ENCODE measurements at regions not wholly inside any gene's neighbourhood (a gene's known extent, or its start where the extent isn't known, plus 50 kb on each side); places are given as distances from the start of the nearest gene placed in this dataset.
"Not testable (repeated sequence)": the region's sequence is repeated elsewhere in the genome, so short reads cannot be mapped to it uniquely, and the experiment has no call there.

DNA sequence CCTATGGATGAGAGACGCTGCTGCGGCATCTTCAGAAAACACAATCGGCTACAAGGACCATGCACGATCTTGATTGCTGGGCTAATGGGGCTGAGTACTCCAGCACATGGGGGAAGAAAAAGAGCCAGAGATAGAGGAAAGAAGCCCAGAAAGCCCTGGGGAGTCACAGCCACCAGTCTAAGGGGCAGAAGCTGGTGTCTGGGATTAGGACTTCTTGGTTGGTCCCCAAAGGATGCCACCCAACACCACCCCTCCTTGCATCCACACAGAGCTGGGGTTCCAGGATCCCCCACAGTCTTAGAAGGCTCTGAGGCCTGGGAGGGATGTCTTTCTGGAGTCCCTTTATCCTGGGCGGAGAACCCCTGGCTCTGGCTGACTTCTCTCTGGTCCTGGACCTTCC is 98.4 kb upstream of the TARDBP start:
- no peak for DNase-seq

DNA sequence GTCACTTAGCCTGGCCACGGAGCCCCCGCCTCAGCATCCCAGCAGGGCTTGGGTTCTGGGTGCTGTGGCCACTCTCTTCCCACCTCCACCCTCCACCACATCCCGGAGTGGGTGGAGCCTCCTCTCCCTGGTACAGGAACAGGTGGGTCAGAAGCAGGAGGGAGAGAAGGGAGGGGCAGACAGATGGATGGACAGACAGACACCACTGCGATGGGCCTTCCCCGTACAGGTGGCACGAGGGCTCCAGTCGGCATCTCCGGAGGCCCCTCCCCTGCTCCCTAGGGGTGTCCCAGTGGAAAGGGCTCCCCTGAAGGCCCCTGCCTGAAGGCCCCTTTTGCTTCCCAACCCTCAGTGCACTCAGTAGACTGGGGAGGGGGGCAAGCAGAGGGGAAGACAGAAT is 96.9 kb upstream of the TARDBP start:
- DNase-seq = no peak

DNA sequence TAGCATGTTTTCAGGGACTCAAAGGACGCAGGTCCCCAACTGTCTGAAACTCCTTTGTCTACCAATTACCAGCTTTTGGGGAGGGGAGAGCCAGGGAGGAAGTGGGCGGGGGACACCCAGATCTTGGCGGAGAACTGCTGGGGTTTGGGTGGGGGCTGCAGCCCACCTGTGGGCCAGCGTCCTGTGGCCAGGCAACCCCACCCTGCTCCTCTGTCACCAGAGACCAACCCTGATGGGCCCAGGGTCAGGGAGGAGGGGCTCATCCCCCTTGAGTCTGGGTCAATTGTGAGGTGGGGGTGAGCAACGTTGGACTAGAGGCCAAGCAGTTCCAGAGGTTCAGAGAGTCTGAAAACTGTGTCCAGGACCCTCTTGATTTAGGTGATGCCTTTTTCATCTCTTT is 96.1 kb upstream of the TARDBP start:
- no peak for DNase-seq

GRCh38 chr1:10916991-10917390 is 95.5 kb upstream of the TARDBP start:
- no peak for DNase-seq

GRCh38 chr1:10917513-10918454 is 94.7 kb upstream of the TARDBP start:
- no peak for DNase-seq

DNA sequence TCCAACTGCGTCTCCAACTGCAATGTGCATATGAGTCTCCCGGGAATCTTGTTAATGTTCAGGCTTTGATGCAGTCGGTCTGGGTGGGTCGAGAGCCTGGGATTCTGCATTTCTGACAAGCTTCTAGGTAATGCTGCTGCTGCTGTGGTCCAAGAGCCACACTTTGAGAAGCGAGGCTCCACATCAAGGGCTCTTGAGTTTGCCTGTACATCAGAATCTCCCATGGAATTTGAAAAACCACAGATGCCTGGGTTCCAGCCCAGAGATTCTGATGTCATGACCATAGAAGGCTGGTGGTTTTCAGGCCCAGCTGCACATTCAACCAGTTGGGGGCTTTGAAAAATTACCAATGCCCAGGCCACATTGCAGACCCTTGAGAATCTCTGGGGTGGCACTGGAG is 93.9 kb upstream of the TARDBP start:
- DNase-seq = no peak

DNA sequence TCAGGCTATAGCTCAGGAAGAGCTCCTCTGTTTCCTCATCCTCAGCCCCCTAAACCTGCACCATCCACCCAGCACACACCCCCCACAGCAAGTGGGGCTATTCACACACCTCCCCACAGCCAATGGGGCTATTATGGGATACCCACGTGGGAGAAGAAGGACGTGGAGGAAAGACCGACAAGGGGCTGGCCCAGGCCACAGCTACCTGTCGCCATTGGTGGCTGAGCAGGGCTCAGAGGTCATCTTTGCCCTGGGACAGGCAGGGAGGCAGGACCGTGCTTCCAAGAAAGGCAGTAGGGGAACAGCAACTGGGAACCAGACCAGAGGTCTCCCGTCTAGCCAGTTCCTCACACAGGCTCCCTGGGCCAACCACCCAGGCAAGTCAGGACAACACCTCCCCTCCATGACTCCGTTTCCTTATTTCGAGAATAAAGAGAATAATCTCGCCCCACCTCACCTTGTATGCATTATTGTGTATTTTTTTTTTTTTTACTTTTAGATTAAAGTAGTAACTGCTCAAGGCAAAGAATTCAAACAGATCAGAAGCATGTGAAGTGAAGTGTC is 92.3 kb upstream of the TARDBP start:
- no peak for DNase-seq

DNA sequence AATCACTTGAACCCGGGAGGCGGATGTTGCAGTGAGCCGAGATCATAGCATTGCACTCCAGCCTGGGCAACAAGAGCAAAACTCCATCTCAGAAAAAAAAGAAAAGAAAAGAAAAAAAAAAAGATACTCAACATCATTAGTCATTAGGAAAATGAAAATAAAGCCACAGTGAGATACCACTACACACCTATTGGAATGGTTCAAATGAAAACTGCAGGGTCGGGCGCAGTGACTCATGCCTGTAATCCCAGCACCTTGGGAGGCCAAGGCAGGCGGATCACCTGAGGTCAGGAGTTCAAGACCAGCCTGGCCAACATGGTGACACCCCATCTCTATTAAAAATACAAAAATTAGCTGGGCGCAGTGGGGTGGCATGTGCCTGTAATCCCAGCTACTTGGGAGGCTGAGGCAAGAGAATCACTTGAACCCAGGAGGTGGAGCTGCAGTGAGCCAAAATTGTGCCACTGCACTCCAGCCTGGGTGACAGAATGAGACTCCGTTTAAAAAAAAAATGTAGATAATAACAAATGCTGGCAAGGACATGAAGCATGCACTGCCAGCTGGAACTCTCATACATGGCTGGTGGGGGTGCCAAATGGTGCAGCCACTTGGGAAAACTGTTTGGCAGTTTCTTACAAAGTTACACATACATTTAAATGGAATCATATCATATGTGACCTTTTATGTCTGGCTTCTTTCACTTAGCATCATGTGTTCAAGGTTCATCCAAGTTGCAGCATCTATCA is 90.0 kb upstream of the TARDBP start:
- DNase-seq = not testable (repeated sequence)

GRCh38 chr1:10924030-10924429 is 88.4 kb upstream of the TARDBP start:
- no peak for DNase-seq

DNA sequence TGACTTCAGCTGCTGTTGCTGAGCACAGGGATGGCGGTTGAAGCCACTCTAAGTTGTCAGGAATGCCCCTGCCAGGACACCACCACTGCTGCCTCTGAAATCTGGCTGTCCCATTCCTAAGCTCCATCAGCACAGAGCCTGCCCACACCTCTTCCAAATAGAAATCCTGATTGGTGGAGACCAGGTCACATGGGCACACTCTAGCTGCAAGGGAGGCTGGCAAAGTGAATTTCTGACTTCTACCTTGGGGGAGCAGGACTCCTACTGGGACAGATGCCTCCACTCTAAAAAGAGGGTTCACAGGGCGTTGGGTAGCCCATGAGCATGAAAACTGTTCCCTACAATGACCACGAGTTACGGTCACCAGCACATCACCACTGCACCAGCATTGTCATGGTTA is 83.8 kb upstream of the TARDBP start:
- DNase-seq = no peak

DNA sequence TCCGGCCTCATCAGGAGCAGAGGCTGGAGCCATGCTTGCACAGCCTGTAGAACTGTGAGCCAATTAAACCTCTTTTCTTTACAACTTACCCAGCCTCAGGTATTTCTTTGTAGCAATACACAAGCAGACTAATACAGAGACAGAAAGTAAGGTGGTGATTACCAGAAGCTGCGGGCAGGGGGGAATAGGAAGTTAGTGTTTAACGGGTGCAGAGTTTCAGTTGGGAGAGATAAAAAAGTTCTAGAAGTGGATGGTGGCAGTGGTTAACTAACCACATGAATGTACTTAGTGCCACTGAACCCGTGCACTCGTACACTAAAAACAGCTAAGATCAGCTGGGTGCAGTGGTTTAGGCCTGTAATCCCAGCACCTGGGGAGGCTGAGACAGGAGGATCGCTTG is 80.4 kb upstream of the TARDBP start:
- DNase-seq = no peak

DNA sequence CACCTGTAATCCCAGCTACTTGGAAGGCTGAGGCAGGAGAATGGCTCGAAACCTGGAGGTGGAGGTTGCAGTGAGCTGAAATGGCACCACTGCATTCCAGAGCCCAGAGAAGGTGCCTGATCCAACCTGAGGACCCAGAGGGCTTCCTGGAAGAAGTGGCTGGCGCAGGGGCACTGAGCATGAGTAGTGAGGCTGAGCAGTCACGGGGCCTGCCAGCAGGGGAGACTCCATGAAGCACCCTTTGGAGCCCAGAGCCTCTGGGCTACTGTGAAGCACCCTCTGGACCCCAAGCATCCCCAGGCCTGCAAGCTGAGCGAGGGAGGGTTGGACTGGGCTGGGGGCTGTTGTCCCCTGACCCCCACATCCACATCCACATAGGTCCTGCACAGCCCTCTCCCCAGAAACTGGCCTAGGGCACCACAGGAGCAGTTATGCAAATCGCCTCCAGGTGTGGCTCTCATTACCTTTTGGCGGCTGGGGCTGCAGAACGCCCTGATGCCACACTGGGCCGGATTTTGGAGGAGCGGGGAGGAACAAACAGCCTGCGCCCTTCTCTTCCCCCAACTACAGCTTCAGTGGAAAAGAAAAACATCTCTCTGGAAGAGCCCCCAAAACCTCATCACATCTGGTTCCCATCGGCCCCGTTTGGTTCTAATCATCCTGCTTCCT is 78.2 kb upstream of the TARDBP start:
- no peak for DNase-seq

DNA sequence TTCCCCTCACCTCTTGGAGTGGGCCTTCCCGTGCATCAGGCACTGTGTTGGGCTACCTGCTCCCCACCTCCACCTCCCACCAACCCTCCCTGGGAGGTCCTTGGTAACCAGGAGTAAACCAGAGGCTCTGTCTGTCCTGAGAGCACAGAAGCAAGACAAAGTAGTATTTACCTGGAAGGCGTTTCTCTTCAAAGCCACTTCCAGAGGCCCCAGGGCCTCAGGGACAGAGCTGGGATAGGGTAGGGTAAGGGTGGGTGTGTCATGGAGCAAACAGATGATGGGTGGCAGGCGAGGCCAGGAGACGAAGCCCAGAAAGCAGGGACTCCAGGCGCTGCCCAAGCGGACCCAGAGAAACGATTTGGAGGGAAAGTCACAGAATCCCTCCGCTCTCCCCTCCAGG is 77.2 kb upstream of the TARDBP start:
- no peak for DNase-seq

DNA sequence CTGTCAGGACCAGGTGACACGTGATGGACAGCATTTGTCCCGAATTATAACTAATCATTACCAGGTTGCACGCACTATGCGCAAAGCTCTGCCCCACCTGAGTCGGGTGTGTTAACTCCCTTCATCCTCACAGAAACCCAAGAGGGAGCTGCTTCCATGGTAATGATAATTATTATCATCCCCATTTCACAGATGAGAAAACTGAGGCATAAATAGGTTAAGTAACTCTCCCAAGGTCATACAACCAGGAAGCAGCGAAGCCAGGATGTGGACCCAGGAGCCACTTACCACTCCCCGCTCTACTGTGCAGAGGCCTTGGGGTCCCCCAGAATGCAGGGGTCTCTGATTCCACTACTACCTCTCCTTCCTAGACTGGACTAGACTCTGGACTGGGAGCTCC is 76.7 kb upstream of the TARDBP start:
- no peak for DNase-seq

DNA sequence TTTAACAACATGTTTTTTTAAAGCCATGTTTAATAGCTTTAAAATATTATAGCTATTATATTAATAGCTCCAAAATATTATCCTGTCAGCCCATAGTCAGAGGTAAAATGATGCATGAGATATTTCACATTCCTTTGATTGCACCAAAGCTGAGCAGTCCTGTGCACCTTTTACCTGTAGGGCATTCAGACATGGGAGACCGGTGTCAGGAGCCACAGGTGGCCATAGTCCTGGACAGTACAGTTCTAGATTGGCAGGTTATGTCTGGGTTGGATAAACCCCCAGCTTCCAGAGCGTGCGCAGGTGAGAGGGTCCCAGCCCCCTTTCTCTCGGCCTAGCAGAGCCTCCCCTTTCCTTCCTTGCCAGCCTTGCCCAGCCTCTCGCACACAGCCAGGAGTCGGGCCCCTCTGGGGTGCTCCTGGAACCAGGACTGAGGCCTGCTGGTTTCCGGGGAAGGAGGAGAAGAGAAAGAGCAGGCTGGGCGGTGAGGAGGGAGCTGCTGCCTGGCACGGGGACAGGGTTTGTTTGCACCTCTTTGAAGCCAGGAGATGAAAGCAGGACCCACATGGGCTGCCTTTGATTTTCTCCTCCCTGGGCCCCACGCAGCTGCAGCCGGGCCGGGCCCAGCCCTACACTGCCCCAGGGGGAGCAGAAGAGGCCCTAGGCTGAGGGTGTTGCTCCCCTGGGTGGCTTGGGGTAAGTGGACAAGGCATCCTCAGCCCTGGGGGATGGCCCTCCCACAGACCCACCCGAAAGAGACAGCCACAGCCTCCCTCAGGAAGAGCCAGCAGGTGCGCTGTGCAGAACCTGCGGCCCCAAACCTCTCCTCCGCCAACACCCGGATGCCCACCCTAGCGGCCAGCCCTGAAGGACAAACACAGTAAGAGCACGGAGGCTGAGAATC is 75.2 kb upstream of the TARDBP start:
- DNase-seq = no peak

DNA sequence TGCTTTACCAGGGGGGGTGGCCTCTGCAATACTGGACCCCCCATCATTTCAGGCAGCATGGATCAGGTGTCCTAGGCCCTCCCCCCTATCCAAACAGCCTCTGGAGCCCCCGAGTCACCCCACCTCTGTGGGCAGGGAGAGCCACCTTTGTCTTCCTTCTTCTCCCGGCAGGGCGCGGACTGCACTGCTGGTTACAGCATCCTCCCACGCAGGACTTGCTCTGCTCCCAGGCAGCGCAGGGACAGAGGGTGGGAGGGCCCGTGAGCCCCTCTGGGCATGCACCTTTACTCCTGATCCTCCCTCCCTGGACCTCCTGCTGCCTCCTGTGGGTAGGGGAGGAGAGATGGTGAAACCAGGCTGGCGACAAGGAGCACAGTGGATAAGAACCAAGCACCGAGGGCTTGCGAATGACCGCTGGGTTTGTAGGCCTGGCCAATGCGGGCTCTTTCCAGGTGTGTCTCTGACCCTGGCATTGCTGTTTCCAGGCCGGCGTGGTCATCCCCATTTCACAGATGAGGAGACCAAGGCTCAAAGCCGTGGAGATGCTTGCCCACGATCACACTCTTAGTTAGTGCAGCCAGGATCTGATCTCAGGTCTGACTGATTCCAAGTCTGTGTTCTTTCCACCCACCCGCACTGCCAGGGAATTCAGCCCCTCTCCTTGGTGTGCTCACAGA is 73.6 kb upstream of the TARDBP start:
- DNase-seq = no peak

DNA sequence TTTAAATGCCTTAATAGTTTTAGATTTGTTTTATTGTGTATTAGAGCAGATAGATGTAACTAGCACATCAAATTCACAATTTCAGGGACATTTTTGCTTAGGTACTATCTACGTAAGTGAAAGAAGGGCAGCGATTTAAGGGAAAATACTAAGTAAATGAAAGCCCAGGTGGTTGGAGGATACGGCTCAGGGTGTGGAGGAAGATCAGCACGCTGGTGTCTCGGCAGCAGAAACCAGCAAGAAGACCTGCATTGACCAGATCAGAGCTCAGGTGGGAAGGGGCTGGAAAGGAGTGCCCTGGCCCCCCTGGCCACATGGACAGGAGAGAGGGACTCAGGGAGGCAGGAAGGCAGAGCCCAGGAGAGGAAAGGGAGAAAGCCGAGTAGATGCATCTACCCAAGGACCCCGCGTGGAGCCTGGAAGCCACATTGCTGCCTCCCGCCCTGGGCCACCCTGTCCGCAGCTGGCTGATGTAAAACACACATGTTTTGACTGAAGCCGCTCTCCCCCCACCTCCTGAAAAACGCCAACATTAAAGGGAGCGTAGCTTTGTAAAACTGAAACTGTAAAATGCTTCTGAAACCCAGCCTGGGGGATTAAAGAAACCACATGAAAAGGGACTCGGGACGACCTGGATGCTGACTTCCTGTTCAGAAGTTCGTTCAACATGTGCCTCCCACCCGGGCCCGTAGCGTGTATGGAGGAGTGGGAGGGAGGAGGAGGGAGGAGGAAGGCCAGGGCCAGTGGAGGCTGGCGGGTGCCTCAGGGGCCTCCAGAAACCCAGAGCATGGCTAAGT is 72.6 kb upstream of the TARDBP start:
- DNase-seq = no peak

GRCh38 chr1:10940451-10940804 is 72.0 kb upstream of the TARDBP start:
- no peak for DNase-seq

DNA sequence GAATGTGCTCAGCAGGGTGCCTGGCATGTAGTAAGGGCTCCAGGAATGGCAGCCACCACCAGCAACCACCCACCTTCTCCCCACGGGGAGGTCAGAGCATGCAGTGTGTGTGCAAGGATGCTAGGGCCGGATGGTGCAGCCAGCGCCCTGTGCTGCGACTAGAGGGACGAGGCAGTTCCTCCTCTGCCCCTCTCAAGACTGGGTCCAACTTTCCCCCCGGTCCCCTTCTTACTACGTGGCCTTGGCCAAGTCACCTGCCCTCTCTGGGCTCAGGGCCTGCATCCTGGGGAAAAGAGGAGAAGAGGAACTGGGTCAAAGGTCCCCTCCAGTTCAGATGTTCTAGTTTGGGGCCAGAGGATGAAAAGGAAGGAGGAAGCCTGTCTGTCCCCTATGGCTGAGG is 71.6 kb upstream of the TARDBP start:
- no peak for DNase-seq

DNA sequence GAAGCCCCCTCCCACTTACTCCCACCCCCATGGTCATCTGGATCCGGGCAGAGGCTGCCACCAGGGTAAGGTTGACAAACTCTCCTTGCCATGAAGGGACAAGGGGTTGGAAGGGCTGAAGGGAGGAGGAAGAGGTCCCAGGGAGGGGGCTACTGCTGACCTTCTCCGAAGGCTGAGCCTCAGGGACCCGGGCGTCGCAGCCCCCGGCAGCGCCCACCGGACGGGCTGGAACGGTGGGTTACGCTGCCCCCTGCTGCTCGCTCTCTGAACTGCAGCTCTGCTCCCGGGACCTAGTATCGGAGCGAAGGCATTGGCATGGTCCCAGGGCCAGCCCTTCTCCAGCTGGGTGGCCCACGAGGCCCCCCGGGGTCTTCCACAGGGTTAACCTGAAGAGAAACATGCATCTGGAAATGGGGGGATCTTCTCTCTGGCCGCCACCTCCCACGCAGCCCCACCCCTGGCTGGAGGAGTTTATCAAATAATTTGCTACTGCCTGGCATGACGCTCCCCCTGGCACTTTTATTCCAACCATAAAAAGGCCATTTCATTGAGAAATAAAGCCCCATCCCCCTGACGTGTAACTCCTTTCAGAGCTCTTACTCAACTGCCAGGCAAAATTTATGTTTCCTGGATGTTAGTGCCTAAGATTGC is 70.4 kb upstream of the TARDBP start:
- DNase-seq = peak; percentile 62
